CD14-positive monocyte (primary cell): ENCODE measurements at regions not wholly inside any gene's neighbourhood (a gene's known extent, or its start where the extent isn't known, plus 50 kb on each side); places are given as distances from the start of the nearest gene placed in this dataset.

Source experiments
- DNase-seq, 3 donors: peaks; one replicate each; pipeline ENCODE4 v3.0.0-alpha.2; 2011 to 2022
- H2AFZ ChIP-seq: 2 replicates; pipeline ENCODE4 v1.6.0; 2012; ENCODE audit warnings: mild to moderate bottlenecking, low read depth, low read length, inconsistent platforms; ENCODE audit not compliant: insufficient read depth, poor library complexity, severe bottlenecking
- H3K27ac ChIP-seq, 2 donors: 1 replicate in 1 of 2; 2 replicates in 1 of 2; pipeline ENCODE4 v1.5.1; 2012 to 2013; ENCODE audit warnings: low read length in 2 of 2, control low read depth in 1 of 2, inconsistent platforms in 1 of 2, low read depth in 1 of 2, mild to moderate bottlenecking in 1 of 2
- H3K27me3 ChIP-seq, 2 donors: one replicate each; pipeline versions ENCODE4 v1.6.0 to v1.6.1; 2011 to 2013; ENCODE audit warnings: low read length in 2 of 2; ENCODE audit not compliant: control insufficient read depth in 2 of 2, insufficient read depth in 2 of 2
- H3K36me3 ChIP-seq, 2 donors: replicated peaks in 1 of 2; 1 replicate in 1 of 2; 2 replicates in 1 of 2; pipeline versions ENCODE4 v1.5.1 to v1.6.1; 2012 to 2013; ENCODE audit warnings: low read length in 2 of 2, control low read depth in 1 of 2, inconsistent platforms in 1 of 2, mild to moderate bottlenecking in 1 of 2; ENCODE audit not compliant: insufficient read depth in 2 of 2, control insufficient read depth in 1 of 2
- H3K4me1 ChIP-seq, 2 donors: 1 replicate in 1 of 2; 2 replicates in 1 of 2; pipeline versions ENCODE4 v1.5.1 to v1.6.1; 2012 to 2013; ENCODE audit warnings: low read length in 2 of 2, control low read depth in 1 of 2, inconsistent platforms in 1 of 2, mild to moderate bottlenecking in 1 of 2, moderate library complexity in 1 of 2; ENCODE audit not compliant: insufficient read depth in 2 of 2, control insufficient read depth in 1 of 2
- H3K4me2 ChIP-seq: replicated peaks from 2 replicates; pipeline ENCODE3; 2012; ENCODE audit warnings: low read length, moderate library complexity, mild to moderate bottlenecking; ENCODE audit not compliant: poor library complexity, severe bottlenecking; ENCODE audit errors: extremely low read depth
- H3K4me3 ChIP-seq, 3 experiments: fragments of 200-600 bp in 1 of 3; sonication (generic) in 1 of 3; replicated peaks in 1 of 3; 1 replicate in 2 of 3; 2 replicates in 1 of 3; pipeline ENCODE4 v1.5.1; 2011 to 2013; ENCODE audit warnings: low read length in 3 of 3, mild to moderate bottlenecking in 3 of 3, control low read depth in 2 of 3, low read depth in 2 of 3, inconsistent platforms in 1 of 3, moderate library complexity in 1 of 3
- H3K79me2 ChIP-seq: 2 replicates; pipeline ENCODE4 v1.6.0; 2012; ENCODE audit warnings: mild to moderate bottlenecking, control low read depth, inconsistent platforms, low read length, moderate library complexity; ENCODE audit not compliant: insufficient read depth
- H3K9ac ChIP-seq: 2 replicates; pipeline ENCODE4 v1.6.0; 2017; ENCODE audit warnings: low read length, mild to moderate bottlenecking; ENCODE audit not compliant: insufficient read depth, poor library complexity, severe bottlenecking
- H3K9me3 ChIP-seq, 2 donors: replicated peaks in 1 of 2; 1 replicate in 1 of 2; 2 replicates in 1 of 2; pipeline versions ENCODE4 v1.5.1 to v1.6.1; 2012 to 2013; ENCODE audit warnings: low read length in 2 of 2, control low read depth in 1 of 2; ENCODE audit not compliant: control insufficient read depth in 1 of 2, insufficient read depth in 1 of 2
- H4K20me1 ChIP-seq: 2 replicates; pipeline ENCODE4 v1.6.0; 2012; ENCODE audit warnings: mild to moderate bottlenecking, low read length, control low read depth, moderate library complexity; ENCODE audit not compliant: insufficient read depth
- H3K27ac Mint-ChIP-seq, 7 donors: one replicate each; pipeline ENCODE4 v1.8.0; 2020; ENCODE audit warnings: mild to moderate bottlenecking in 7 of 7, mixed read lengths in 7 of 7, moderate library complexity in 6 of 7, inconsistent platforms in 2 of 7
- H3K27me3 Mint-ChIP-seq, 3 donors: one replicate each; pipeline ENCODE4 v1.8.0; 2021 to 2022; ENCODE audit warnings: low read depth in 3 of 3, mild to moderate bottlenecking in 3 of 3, mixed read lengths in 3 of 3, moderate library complexity in 3 of 3, inconsistent platforms in 1 of 3
- H3K36me3 Mint-ChIP-seq, 2 donors: one replicate each; pipeline ENCODE4 v1.8.0; 2020; ENCODE audit warnings: mixed read lengths in 2 of 2, inconsistent platforms in 1 of 2, mild to moderate bottlenecking in 1 of 2
- H3K4me1 Mint-ChIP-seq: one replicate; pipeline ENCODE4 v1.8.0; 2020; ENCODE audit warnings: mild to moderate bottlenecking, mixed read lengths
- H3K4me3 Mint-ChIP-seq, 2 donors: one replicate each; pipeline ENCODE4 v1.8.0; 2020; ENCODE audit warnings: mild to moderate bottlenecking in 2 of 2, mixed read lengths in 2 of 2, moderate library complexity in 1 of 2
- H3K9me3 Mint-ChIP-seq, 7 donors: one replicate each; pipeline ENCODE4 v1.8.0; 2020 to 2022; ENCODE audit warnings: mixed read lengths in 7 of 7, mild to moderate bottlenecking in 6 of 7, moderate library complexity in 6 of 7, inconsistent platforms in 2 of 7
- WGBS: methylation state at CpG from one replicate; pipeline ENCODE4 v1.1.5; 2013; ENCODE audit warnings: missing lambda C conversion rate; ENCODE audit not compliant: insufficient coverage; 5-methylcytosine and 5-hydroxymethylcytosine counted together
- intact Hi-C, 2 donors: fragments of 100-400 bp; cut with micrococcal nuclease; formaldehyde crosslinking; loops; one replicate each; pipeline versions ENCODE4 v1.15.0 to v1.15.1; 2023
- TF ChIP-seq, protein P1 (sequence below): fragments of 200-600 bp; IDR thresholded peaks from one replicate; pipeline ENCODE4 v1.8.0; 2022; ENCODE audit warnings: antibody characterized with exemption, mild to moderate bottlenecking

DNA sequence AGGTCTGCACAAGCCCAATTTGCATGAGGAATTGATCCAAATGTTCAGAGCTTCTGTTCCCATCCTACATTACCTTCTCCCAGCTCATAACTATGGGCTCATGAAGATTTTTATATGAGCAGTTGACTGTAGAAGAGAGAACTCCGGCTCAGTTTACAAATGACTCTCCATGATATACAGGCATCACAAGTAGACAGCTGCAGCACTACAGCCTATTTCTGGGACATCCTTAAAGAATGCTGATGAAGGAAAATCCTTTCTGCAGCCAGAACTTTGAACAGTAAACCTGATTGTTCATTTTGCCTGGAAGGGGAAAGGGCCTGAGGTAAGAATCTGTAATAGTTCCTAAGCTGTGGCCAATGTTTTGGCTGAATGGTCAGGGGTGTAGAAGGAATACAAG is 174.1 kb upstream of the CXCL13 start:
- no peaks in the 10 kb centered on the region for H3K79me2 ChIP-seq
- Mint-ChIP-seq H3K4me3 (no peak overlapping the region), H3K27ac (no peak overlapping the region), H3K36me3 (no peaks in the 10 kb centered on the region), H3K27me3 (peaks cover 0 to 4% (median 0%) of the 10 kb centered on the region in 3 donors), H3K4me1 (peaks cover 8% of the 10 kb centered on the region), H3K9me3 (no peaks in the 10 kb centered on the region)
- WGBS = no CpG with 5 or more reads among the region's 1 CpG
- no peak overlapping the region for H3K4me3 ChIP-seq
- no peak overlapping the region for H2AFZ ChIP-seq
- TF ChIP-seq, protein P1, sequence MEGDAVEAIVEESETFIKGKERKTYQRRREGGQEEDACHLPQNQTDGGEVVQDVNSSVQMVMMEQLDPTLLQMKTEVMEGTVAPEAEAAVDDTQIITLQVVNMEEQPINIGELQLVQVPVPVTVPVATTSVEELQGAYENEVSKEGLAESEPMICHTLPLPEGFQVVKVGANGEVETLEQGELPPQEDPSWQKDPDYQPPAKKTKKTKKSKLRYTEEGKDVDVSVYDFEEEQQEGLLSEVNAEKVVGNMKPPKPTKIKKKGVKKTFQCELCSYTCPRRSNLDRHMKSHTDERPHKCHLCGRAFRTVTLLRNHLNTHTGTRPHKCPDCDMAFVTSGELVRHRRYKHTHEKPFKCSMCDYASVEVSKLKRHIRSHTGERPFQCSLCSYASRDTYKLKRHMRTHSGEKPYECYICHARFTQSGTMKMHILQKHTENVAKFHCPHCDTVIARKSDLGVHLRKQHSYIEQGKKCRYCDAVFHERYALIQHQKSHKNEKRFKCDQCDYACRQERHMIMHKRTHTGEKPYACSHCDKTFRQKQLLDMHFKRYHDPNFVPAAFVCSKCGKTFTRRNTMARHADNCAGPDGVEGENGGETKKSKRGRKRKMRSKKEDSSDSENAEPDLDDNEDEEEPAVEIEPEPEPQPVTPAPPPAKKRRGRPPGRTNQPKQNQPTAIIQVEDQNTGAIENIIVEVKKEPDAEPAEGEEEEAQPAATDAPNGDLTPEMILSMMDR = no peak
- no peaks in the 10 kb centered on the region for H3K4me1 ChIP-seq
- no peak for DNase-seq
- intact Hi-C loops = no loop called here
- H3K9me3 ChIP-seq = no peaks in the 10 kb centered on the region
- no peaks in the 10 kb centered on the region for H3K27me3 ChIP-seq
- no peaks in the 10 kb centered on the region for H3K36me3 ChIP-seq
- H3K9ac ChIP-seq = no peak overlapping the region
- no peak overlapping the region for H3K27ac ChIP-seq
- no peak overlapping the region for H3K4me2 ChIP-seq
- H4K20me1 ChIP-seq = no peaks in the 10 kb centered on the region

DNA sequence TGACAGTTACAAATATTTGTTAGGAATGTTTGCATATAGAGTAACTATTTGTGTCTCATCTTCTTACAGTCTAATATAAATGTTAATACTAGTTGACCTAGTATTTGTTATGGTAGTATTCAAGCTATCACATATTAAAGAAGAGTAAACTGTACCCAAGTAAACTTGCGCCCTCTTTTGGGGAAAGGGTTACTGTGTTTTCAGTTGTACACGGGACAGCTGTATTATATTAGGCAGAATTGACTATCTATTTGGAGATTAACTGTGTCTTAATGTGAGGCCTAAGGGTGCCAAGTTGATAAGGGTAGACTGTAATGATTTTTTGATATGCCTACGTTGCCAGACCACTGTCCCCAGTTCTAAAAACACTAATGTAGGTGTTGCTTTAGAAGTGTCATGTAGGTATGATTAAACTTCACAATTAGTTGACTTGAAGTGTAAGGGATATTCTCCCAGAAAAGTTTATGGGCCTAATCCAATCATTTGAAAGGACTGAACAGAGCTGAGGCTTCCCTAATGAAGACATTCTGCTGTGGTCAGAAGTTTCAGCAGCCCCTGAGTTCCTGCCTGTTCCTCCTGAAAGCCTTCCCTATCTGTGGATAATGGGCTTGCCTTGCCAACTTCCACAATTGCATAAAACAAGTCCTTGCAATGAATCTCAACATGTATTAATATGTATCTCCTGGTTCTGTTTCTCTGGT is 172.8 kb upstream of the CXCL13 start:
- no peak overlapping the region for H3K27ac ChIP-seq
- H3K9me3 ChIP-seq = no peaks in the 10 kb centered on the region
- no peaks in the 10 kb centered on the region for H3K9me3 Mint-ChIP-seq

More for the DNA sequence above, 172.8 kb upstream of the CXCL13 start:
- no peak for DNase-seq
- no peak overlapping the region for H3K9ac ChIP-seq
- Mint-ChIP-seq H3K36me3 (no peaks in the 10 kb centered on the region), H3K27ac (peak overlapping the region in 1 of 7 donors; percentile 50), H3K4me1 (peaks cover 8% of the 10 kb centered on the region), H3K4me3 (no peak overlapping the region), H3K27me3 (peaks cover 0 to 2% (median 0%) of the 10 kb centered on the region in 3 donors)
- no peak overlapping the region for H2AFZ ChIP-seq
- H3K79me2 ChIP-seq = no peaks in the 10 kb centered on the region
- H3K27me3 ChIP-seq = no peaks in the 10 kb centered on the region
- no peaks in the 10 kb centered on the region for H4K20me1 ChIP-seq
- no peaks in the 10 kb centered on the region for H3K36me3 ChIP-seq
- no peak overlapping the region for H3K4me3 ChIP-seq
- H3K4me1 ChIP-seq = no peaks in the 10 kb centered on the region
- peak overlapping the region; percentile 26 for H3K4me2 ChIP-seq
- intact Hi-C loops = no loop called here
- 93% methylated on average over 2 of the region's 3 CpGs for WGBS
- TF ChIP-seq, protein P1 = no peak
